AG04450 (cell line): ENCODE measurements at regions not wholly inside any gene's neighbourhood (a gene's known extent, or its start where the extent isn't known, plus 50 kb on each side); places are given as distances from the start of the nearest gene placed in this dataset.

Experiments
- CTCF ChIA-PET: fragments of 300-600, 350-600 bp; formaldehyde crosslinking; extraction: SDS; loops from one replicate; lab custom pipeline; 2022; ENCODE audit warnings: antibody characterized with exemption, inconsistent platforms; lab: Charles Lee
- POLR2A ChIA-PET: fragments of 350-600 bp; formaldehyde crosslinking; extraction: SDS; loops from one replicate; lab custom pipeline; 2021; ENCODE audit warnings: antibody characterized with exemption, inconsistent platforms; lab: Yijun Ruan, JAX
- DNase-seq: peaks from one replicate; pipeline ENCODE4 v3.0.0-alpha.2; 2011; ENCODE audit warnings: low read depth, low spot score
- H3K27ac ChIP-seq: one replicate; pipeline ENCODE4 v1.5.1; 2012; ENCODE audit warnings: low read depth, low read length, control low read depth
- H3K27me3 ChIP-seq: one replicate; pipeline ENCODE4 v1.6.0; 2012; ENCODE audit warnings: low read length; ENCODE audit not compliant: control insufficient read depth, insufficient read depth
- H3K4me3 ChIP-seq: 2 replicates; pipeline ENCODE4 v1.5.1; 2011; ENCODE audit warnings: mild to moderate bottlenecking, low read depth, low read length, control low read depth
- H3K9me3 ChIP-seq: 2 replicates; pipeline ENCODE4 v1.5.1; 2012; ENCODE audit warnings: low read length; ENCODE audit not compliant: control insufficient read depth, insufficient read depth
- CTCF ChIP-seq: IDR thresholded peaks from 2 replicates; pipeline ENCODE4 v1.5.1; 2011; ENCODE audit warnings: low read depth, low read length, control low read depth, inconsistent platforms

- DNase-seq: no peak
- Histone ChIP-seq H3K9me3 (no peaks in the 10 kb centered on the region), H3K27me3 (peaks cover 6% of the 10 kb centered on the region), H3K4me3 (no peak overlapping the region), H3K27ac (no peak overlapping the region)
- POLR2A ChIA-PET: no interaction called here
- TF ChIP-seq CTCF: no peak
- CTCF ChIA-PET: no interaction called here
Observed at GRCh38 chr6:14995966-14996602, 249.8 kb upstream of the JARID2 start.

DNA sequence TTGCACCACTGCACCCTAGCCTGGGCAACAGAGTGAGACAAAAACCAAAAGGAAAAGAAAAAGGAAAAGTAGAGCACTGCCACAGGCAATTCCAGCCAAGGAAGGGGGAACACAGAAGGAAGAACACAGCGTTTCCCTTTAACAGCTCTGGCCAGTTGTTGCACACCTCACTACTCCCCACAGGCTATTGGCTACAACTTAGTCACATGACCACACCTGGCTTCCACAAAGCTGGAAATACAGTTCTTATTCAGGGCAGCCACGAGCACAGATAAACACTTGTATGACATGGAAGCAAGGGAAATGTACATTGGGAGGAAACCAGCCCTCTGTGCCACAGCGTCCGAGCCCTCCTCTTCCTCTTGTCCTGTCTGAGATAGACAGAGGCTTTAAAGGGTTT lies 249.0 kb upstream of the JARID2 start:
- no peaks in the 10 kb centered on the region for H3K9me3 ChIP-seq
- no peak overlapping the region for H3K4me3 ChIP-seq
- DNase-seq: no peak
- POLR2A ChIA-PET: no interaction called here
- no peak overlapping the region for H3K27ac ChIP-seq
- CTCF ChIA-PET: no interaction called here
- H3K27me3 ChIP-seq: peaks cover 6% of the 10 kb centered on the region
- TF ChIP-seq CTCF: no peak

- no peak overlapping the region for H3K4me3 ChIP-seq
- ChIA-PET CTCF (no interaction called here), POLR2A (no interaction called here)
- no peaks in the 10 kb centered on the region for H3K9me3 ChIP-seq
- no peak for DNase-seq
- no peak overlapping the region for H3K27ac ChIP-seq
- peaks cover 6% of the 10 kb centered on the region for H3K27me3 ChIP-seq
- TF ChIP-seq CTCF: no peak
Observed at GRCh38 chr6:14997507-14997906, 248.4 kb upstream of the JARID2 start.

DNA sequence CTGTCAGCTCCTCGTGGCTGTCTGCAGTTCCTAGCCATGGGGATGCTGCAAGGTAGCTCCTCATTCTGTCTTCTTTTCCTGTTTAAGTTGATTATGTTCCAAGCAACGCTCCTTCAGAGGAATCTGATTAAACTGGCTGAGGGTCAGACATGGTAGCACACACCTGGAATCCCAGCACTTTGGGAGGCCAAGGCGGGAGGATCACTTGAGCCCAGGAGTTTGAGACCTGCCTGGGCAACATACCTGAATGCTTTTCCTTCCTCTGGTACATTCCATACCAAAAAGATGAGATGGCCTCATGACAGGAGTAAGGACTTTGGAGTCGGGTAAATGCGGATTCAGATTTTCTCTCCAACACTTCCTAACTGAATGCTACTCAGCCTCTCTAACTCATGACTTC lies 246.8 kb upstream of the JARID2 start:
- Histone ChIP-seq H3K27me3 (peaks cover 6% of the 10 kb centered on the region), H3K9me3 (no peaks in the 10 kb centered on the region), H3K4me3 (no peak overlapping the region), H3K27ac (no peak overlapping the region)
- ChIA-PET CTCF (no interaction called here), POLR2A (no interaction called here)
- TF ChIP-seq CTCF: no peak
- DNase-seq: no peak

DNA sequence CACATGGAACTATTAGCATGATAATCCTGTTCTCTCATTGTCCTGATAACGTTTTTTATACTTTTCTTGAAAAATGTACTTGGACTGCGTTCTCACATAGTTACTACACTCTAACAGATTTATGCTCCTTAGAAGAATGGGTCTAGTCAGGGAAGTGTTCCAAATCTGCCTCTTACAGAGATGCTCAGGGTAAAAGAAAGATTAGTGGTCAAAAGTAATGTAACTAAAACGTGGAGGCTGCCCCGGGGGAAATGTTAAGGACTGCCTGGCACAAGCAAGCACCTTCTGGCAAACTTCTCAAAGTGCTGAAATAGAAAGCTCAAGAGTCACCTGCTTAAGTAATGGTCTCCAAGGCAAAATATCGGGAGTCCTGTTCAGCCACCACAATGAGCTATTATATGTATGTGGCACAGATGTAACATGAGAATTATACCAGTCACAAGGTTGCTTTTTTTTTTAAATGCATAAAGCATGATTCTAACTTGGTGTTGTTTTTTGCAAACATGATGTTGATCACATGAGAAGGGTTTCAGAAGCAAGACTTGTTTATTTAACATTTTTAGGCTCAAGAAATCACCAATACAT lies 244.5 kb upstream of the JARID2 start:
- no peaks in the 10 kb centered on the region for H3K27me3 ChIP-seq
- DNase-seq: no peak
- CTCF ChIA-PET: no interaction called here
- H3K4me3 ChIP-seq: no peak overlapping the region
- no peak for TF ChIP-seq CTCF
- POLR2A ChIA-PET: no interaction called here
- no peaks in the 10 kb centered on the region for H3K9me3 ChIP-seq
- no peak overlapping the region for H3K27ac ChIP-seq
